ENCODE measurements at regions not wholly inside any gene's neighbourhood (a gene's known extent, or its start where the extent isn't known, plus 50 kb on each side); places are given as distances from the start of the nearest gene placed in this dataset.

DNA sequence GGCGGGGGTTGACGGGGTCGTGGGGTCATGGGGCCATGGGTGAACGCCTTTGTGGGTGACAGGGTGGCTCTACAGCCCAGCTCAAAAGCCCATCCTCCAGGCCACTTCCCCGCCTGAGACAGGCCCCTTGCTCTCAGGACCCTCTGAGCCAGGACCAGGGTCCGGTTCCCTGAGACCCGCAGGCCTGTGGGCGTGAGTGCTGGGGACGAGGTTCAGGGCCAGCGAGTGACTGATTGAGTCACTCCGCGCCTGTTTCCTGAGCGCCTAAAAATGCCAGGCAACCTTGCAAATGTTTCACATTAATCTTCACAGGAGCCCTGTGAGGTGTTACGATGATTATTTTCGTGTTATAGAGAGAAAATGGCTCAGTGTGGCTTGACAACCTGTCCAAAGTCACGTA, 97.8 kb downstream of the ZNF674 start:
- Mint-ChIP-seq H3K36me3 (ENCODE audit: low read depth) (peaks cover 8% of the 10 kb centered on the region; the same call in 1 of the 2 replicates), H3K9me3 (no peaks in the 10 kb centered on the region), H3K27ac (peak overlapping the region; percentile 85), H3K4me1 (ENCODE audit: low read depth) (peaks cover 20% of the 10 kb centered on the region), H3K27me3 (ENCODE audit: insufficient read depth) (peaks cover 1% of the 10 kb centered on the region; the same call in 1 of the 2 replicates), H3K4me3 (peak overlapping the region; percentile 92)
- no peak for DNase-seq
- no peak for TF ChIP-seq CTCF (IDR thresholded peaks at IDR 0.05)

GRCh38 chrX:46446727-46447378, 98.4 kb downstream of the ZNF674 start:
- DNase-seq = peak; percentile 50
- H3K36me3 Mint-ChIP-seq (ENCODE audit: low read depth) = peaks cover 4% of the 10 kb centered on the region; the same call in 1 of the 2 replicates
- peaks cover 20% of the 10 kb centered on the region for H3K4me1 Mint-ChIP-seq (ENCODE audit: low read depth)
- no peaks in the 10 kb centered on the region for H3K9me3 Mint-ChIP-seq
- no peak for TF ChIP-seq CTCF (IDR thresholded peaks at IDR 0.05)
- H3K4me3 Mint-ChIP-seq = peak overlapping the region; percentile 92
- H3K27me3 Mint-ChIP-seq (ENCODE audit: insufficient read depth) = peaks cover 1% of the 10 kb centered on the region; the same call in 1 of the 2 replicates
- H3K27ac Mint-ChIP-seq = peak overlapping the region; percentile 85

GRCh38 chrX:46444011-46444410, 101.2 kb downstream of the ZNF674 start:
- peaks cover 3% of the 10 kb centered on the region for H3K27me3 Mint-ChIP-seq (ENCODE audit: insufficient read depth)
- peaks cover 3% of the 10 kb centered on the region; the same call in 1 of the 2 replicates for H3K36me3 Mint-ChIP-seq (ENCODE audit: low read depth)
- H3K4me1 Mint-ChIP-seq (ENCODE audit: low read depth) = peaks cover 20% of the 10 kb centered on the region
- no peaks in the 10 kb centered on the region for H3K9me3 Mint-ChIP-seq
- H3K4me3 Mint-ChIP-seq = no peak overlapping the region
- H3K27ac Mint-ChIP-seq = peak overlapping the region; percentile 89
- peak; percentile 79 for DNase-seq
- no peak for TF ChIP-seq CTCF (IDR thresholded peaks at IDR 0.05)

- no peak for TF ChIP-seq CTCF (IDR thresholded peaks at IDR 0.05)
- H3K9me3 Mint-ChIP-seq = no peaks in the 10 kb centered on the region
- H3K4me3 Mint-ChIP-seq = no peak overlapping the region
- H3K4me1 Mint-ChIP-seq (ENCODE audit: low read depth) = peaks cover 8% of the 10 kb centered on the region
- H3K36me3 Mint-ChIP-seq (ENCODE audit: low read depth) = no peaks in the 10 kb centered on the region
- H3K27me3 Mint-ChIP-seq (ENCODE audit: insufficient read depth) = peaks cover 1% of the 10 kb centered on the region
- DNase-seq = no peak
- no peak overlapping the region for H3K27ac Mint-ChIP-seq
Measured at GRCh38 chrX:46436744-46437143, 108.5 kb downstream of the ZNF674 start.

- Mint-ChIP-seq H3K4me1 (ENCODE audit: low read depth) (peaks cover 8% of the 10 kb centered on the region), H3K27me3 (ENCODE audit: insufficient read depth) (peaks cover 2% of the 10 kb centered on the region), H3K36me3 (ENCODE audit: low read depth) (no peaks in the 10 kb centered on the region), H3K4me3 (no peak overlapping the region), H3K9me3 (no peaks in the 10 kb centered on the region), H3K27ac (no peak overlapping the region)
- TF ChIP-seq CTCF (IDR thresholded peaks at IDR 0.05) = no peak
- peak; percentile 41 for DNase-seq
Measured at GRCh38 chrX:46433892-46434291, 111.3 kb downstream of the ZNF674 start.

Data from HFFc6 (cell line).